GM11168 (cell line): ENCODE measurements at regions not wholly inside any gene's neighbourhood (a gene's known extent, or its start where the extent isn't known, plus 50 kb on each side); places are given as distances from the start of the nearest gene placed in this dataset.

ENCODE experiments used
- in situ Hi-C: fragments of 300-500 bp; cut with MboI; formaldehyde crosslinking; loops from one replicate; pipeline ENCODE4 v1.12.0; 2022; ENCODE audit warnings: low sequenced_read_pairs; ENCODE audit not compliant: unreplicated experiment

DNA sequence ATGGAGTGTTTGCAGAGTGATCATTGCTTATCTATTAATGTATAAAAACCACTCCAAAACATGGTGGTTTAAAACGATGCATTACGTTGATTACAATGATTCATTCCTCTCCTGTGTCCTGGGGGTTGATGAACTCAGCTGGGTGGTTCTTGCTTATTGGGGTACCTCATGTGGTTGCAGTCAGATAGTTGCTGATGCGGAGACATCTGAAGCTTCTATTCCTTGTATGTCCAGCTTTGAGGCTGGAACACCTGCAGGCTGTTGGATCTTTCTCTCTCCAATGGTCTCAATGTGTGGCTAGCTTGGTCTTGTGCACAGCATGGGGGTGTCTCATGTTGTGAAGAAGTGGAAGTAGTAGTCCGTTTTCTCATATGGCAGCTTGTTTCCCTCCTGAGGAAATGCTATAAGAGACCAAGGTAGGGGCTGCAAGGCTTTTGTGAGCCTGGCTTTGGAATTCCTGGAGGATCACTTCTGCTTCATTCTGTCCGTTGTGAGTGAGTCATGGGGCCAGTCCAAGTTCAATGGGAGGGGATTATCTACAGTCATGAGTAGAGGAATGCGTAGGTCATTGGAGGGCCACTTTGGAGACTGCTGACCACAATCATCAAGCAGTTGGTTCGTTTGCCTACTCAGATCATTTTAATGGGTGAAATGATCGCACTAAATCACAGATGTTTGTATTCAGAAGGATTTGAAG lies 601.0 kb downstream of the SLC4A3 start:
- in situ Hi-C loops, result no loop called here

DNA sequence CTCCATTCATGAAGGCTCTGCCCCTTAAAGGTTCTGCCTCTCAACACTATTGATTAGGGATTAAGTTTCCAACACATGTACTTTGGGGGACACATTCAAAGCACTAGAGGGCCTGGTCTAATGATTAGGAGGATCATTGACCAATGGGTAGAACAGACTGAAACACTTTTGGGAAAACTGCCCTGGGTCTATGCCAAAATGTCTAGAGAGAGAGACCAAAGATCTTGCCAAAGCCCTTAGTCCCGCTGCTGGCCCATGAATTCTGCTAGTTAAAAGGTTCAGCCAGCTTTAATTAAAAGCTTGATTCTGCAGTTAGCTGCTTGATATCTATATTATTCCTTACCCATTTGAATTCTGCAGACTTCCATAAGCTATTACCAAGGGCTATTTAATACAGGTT lies 613.2 kb downstream of the SLC4A3 start:
- in situ Hi-C loops, result no loop called here

DNA sequence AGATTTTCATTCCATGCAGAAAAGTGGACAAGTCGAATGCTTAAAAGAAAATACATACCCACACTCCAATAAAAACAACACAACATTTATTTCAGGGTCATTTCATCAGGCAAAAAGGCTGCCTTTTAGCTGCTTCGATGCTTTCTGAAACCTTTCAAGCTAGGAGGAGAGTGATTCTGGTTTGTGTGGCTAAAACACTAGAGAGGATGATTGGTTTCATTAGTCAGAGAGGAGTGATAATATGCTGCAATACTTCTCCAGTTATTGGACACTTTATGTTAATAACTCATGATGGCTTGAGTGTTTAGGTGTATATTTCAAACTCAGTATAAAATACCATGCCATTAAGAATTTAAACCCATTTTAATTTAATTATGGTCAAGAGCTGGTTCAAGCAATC lies 614.0 kb downstream of the SLC4A3 start:
- in situ Hi-C loops, result no loop called here

DNA sequence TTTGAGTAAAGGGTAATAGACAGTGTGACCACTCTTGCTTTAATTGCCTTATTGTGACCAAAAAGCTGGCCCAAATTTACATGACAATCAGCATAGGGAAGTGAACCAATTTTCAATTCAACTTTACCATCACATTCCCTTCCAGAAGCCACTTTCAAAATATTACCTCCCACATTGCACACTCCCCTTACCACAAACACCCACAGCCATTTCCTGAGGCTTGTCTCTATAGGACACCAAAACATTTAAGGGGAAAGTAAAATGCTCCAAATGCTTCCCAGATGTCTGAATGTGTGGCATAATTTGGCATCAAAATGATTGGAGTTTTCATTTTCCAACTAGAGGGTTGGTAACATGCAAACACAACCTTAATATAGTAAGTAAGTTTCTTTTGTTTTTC lies 616.1 kb downstream of the SLC4A3 start:
- in situ Hi-C loops, result no loop called here

GRCh38 chr2:220246386-220246785 lies 619.0 kb downstream of the SLC4A3 start:
- in situ Hi-C loops, result no loop called here

DNA sequence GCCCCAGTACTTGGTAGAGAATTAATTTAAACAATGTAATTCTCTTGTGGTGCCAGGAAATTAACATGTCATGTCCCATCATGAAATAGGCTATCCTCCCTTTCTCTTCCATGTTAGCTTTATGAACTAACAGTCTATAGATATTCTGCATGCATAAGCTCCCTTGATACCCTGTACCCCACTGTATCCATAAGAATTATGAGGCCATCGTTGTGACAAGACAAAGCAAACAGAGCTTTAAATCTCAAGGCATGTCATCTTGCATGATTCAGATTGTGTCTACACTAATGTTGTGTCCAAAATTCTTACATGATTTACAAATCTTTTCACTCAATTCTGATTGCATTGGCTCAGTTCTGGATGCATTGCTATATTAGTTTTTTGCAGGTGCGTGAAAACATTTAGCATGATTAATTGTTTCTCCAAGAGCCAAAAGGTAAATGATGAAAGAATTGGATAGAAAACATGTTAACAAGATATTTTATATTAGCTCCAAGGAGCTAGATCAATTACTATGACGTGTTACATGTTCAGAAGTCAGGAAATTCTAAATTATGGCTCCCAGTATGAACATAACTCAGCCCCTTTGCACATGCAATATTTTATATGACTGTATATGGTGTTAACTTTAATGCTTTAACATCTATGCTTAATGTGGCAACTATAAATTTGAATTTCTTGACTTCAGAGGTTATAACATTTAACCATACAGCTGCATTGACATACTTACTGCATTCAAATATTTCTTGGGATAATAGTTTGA lies 620.3 kb downstream of the SLC4A3 start:
- in situ Hi-C loops, result no loop called here

- in situ Hi-C loops, result no loop called here
These were observed 632.2 kb downstream of the SLC4A3 start for GRCh38 chr2:220259662-220260061.

DNA sequence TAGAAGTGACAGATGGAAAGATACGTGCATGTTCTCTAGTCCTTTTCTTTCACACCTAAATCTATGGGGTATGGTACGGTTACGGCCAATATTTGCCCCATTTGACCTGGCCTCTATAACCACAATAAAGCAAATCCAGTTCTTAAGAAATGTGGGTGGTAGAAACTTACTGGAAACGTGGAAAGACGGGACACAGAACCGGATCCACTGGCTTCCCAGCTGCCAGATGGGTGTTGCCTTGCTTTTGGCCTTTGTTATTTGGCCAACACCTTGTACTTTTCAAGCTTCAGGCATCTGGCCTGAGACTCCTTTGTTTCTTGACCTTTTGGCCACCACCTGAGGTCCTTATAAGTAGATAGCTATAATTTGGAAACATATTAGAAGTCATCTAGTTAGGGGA lies 635.9 kb downstream of the SLC4A3 start:
- in situ Hi-C loops, result no loop called here

DNA sequence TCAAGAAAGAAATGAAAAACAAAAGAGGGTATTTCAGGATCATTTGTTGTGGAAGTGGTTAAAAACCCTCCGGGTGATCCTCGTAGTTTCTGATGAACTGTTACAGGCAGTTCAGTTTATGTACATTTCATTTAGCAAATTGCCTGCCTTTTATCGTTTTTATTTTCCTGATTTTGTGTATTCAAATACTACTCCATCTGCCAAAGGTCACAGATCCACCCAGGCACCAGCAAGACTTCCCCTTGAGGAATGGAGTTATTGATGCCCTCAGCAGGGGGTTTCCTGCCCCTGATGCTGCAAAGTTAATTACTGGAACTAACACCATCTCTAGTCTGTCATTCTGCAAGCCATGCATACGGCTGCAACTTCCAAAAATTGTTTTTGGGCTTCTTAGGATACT lies 641.9 kb downstream of the SLC4A3 start:
- in situ Hi-C loops, result no loop called here

GRCh38 chr2:220270481-220271070 lies 643.1 kb downstream of the SLC4A3 start:
- in situ Hi-C loops, result no loop called here

DNA sequence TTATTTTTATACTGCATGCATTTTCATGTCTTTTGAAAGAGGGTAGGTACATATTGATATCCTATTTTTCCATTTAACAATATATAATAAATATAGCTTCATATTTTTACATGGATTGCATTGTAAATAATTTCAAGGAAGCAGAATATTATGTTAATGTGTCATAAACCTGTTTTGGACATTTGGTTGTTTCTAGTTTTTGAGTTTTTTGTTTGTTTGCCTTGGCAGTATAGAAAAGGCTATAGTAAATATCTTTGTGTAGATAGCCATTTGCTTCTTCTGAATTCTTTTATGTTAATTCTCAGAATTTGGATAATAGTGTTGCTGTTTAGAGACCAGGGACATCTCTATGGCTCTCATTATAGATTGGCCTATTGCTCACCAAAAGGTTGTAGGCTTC lies 645.2 kb downstream of the SLC4A3 start:
- in situ Hi-C loops, result no loop called here

- in situ Hi-C loops, result no loop called here
These were observed 645.7 kb downstream of the SLC4A3 start for GRCh38 chr2:220273082-220273481.

GRCh38 chr2:220275454-220275853 lies 648.0 kb downstream of the SLC4A3 start:
- in situ Hi-C loops, result no loop called here

DNA sequence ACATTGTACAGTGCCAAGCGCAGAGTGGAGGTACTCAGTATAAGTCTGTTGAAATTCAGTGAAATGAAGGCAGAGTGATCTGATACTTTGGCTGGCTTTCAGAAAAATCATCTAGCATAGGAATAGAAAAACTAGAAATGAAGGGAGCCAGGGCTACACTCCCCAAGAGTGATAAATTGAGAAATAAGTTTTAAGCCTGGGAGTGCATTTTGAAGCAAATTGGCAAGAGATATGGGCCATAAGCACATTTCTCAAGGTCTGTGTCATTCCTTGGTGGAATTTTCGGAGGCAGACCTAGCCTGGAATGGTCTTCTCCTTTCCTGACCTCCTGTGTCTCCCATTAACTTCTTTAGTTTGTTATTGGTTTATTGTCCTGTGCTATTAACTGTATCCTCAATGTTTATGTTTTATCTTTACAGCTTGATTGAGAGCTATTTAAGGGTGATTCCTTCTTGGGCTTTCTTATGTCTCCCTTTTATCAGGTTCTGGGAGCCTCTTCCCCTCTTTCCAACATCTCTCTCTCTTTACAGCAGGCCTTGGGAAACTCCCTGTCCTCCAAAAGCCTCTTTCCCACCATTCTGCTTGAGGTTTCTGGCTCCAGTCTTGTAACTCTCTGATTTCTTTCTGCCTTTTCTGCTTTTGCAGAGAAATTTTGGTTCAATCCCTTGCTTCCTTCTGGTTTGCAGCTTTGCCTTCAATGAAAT lies 649.5 kb downstream of the SLC4A3 start:
- in situ Hi-C loops, result no loop called here

DNA sequence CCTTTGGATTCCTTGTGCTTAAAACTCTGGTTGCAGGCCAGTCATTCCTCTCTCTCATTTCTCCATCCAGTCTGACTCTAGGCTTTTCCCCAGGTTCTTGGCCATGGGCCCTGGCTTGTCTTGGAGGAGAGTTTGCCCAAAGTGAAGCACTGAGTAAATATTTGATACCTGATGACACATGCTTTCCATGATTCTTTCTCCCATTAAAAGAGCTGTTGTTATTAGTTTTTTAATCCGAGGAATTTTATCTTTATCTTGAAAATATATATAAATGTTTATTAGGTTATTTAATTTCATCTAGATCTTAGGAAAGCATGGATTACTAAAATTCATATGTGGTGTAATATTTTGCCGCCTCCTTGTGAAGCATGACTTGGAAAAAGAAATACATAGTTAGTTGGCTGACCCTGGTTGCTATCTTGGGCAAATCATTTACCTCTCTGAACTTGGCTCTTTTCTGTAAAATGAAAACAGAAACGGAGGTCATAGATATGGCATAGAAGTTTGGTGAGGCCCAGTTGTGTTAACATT lies 650.1 kb downstream of the SLC4A3 start:
- in situ Hi-C loops, result no loop called here

DNA sequence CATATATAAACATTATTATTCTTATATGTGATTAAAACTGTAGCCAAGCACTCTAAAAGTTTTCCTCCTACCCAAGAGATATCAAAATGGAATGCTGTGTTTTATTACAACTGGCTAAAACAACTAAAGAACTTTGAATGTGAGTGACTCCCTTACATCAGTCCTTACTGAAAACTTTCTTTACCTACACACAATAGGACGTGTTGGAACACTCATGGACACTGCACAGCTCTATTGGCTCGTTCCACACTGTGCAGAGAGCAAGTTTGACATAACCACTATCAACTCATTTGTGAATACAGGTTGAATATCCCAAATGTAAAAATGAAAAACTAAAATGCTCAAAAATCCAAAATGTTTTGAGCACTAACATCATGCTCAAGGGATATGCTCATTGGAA lies 650.6 kb downstream of the SLC4A3 start:
- in situ Hi-C loops, result no loop called here

DNA sequence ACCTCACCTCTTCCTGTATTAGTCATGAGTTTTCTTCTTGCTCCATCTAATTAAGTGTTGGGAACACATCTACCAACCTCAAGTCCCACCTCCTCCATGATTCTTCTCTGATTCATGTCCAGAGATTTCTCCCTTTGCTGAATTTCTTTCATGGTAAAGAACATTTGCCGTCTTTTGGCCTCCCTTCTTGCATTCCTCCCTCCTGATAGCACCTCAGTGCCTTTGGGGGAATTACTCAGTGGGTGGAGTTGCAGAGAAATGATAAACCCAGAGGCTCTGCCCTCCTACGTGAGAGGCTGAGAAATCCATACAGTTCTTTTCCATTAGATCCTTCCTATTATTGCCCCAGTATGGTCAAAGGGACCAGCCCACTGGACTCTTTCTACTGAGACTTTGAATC lies 651.9 kb downstream of the SLC4A3 start:
- in situ Hi-C loops, result no loop called here

GRCh38 chr2:220279840-220280239 lies 652.4 kb downstream of the SLC4A3 start:
- in situ Hi-C loops, result no loop called here

GRCh38 chr2:220280736-220281135 lies 653.3 kb downstream of the SLC4A3 start:
- in situ Hi-C loops, result no loop called here

DNA sequence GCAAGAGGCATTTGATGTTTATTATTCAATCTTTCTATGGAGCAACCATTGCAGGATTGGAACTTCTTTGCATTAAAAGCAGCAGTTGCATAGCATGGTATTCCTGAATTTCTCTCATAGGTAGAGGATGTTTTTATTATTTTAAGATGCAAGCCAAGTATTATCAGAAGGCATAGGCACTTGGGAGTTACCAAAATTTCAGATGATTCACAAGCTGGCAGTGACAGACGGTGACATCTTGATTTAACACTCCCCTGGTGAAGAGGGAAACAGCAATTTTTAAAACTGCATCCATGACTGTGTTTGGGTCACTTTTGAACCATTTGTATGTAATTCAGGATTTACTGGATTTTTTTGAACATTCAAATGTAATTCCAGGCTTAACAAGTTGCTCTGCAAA lies 654.3 kb downstream of the SLC4A3 start:
- in situ Hi-C loops, result no loop called here

DNA sequence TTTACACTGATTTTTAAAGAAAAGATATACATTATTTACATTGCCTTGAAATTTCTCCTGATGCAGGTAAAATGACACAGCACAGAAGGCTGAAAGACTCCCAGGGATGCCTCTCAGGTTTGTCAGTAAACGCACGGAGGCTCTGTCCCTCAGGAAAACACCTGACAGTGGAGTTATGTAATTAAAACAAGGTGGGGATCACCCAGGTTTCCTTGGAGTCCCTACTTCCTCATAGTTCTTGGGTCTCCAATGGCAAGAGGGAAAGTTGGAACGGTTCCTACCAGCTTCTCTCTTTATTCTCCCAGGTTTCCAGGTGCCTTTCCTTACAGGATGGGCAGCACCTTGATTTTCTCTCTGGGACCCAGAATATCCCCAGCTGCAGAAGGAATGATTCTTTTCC lies 654.8 kb downstream of the SLC4A3 start:
- in situ Hi-C loops, result no loop called here
